ENCODE measurements at regions not wholly inside any gene's neighbourhood (a gene's known extent, or its start where the extent isn't known, plus 50 kb on each side); places are given as distances from the start of the nearest gene placed in this dataset.

- no peak for DNase-seq (ENCODE audit: low spot score)
- H3K9me3 ChIP-seq (ENCODE audit: control insufficient read depth in 4 of 4, low read length in 3 of 4) = no peaks in the 10 kb centered on the region
- TF ChIP-seq HNF4G (IDR thresholded peaks at IDR 0.05) = no peak
- no peak for TF ChIP-seq SP1 (IDR thresholded peaks at IDR 0.05)
- TF ChIP-seq MAX (IDR thresholded peaks at IDR 0.05) = no peak
- H3K4me3 ChIP-seq (ENCODE audit: low read depth in 1 of 3, low read length in 3 of 3) = no peak overlapping the region
- no peak overlapping the region for H3K9ac ChIP-seq (ENCODE audit: low read depth in 1 of 2, low read length in 2 of 2)
- H3K27ac ChIP-seq (ENCODE audit: low read depth in 1 of 2, low read length in 2 of 2) = no peak overlapping the region
- peaks cover 0 to 3% (median 0%) of the 10 kb centered on the region in 4 donors for H3K4me1 ChIP-seq (ENCODE audit: control insufficient read depth in 4 of 4, insufficient read depth in 4 of 4, low read length in 3 of 4)
- peaks cover 0 to 2% (median 0%) of the 10 kb centered on the region in 4 donors for H3K27me3 ChIP-seq (ENCODE audit: control insufficient read depth in 4 of 4, insufficient read depth in 4 of 4, low read length in 3 of 4)
- WGBS = 49% methylated on average over 1 of the region's 1 CpG
- no peaks in the 10 kb centered on the region for H3K36me3 ChIP-seq (ENCODE audit: control insufficient read depth in 4 of 4, insufficient read depth in 3 of 4, low read depth in 1 of 4, low read length in 3 of 4)
These were observed 175.5 kb downstream of the EPM2A start for GRCh38 chr6:145559836-145560235.

GRCh38 chr6:145561095-145562072 is 173.9 kb downstream of the EPM2A start:
- no peak overlapping the region for H3K27ac ChIP-seq (ENCODE audit: low read depth in 1 of 2, low read length in 2 of 2)
- H3K9ac ChIP-seq (ENCODE audit: low read depth in 1 of 2, low read length in 2 of 2) = no peak overlapping the region
- WGBS = 84% methylated on average over 7 of the region's 7 CpGs
- H3K9me3 ChIP-seq (ENCODE audit: control insufficient read depth in 4 of 4, low read length in 3 of 4) = no peaks in the 10 kb centered on the region
- TF ChIP-seq CTCF (IDR thresholded peaks at IDR 0.05; ENCODE audit: low read depth, low read length, missing input control) (no peak), RXRA (IDR thresholded peaks at IDR 0.05) (no peak), GABPA (IDR thresholded peaks at IDR 0.05 in 1 of 2, conservative IDR thresholded peaks at IDR 0.05 in 1 of 2) (no peak), REST (IDR thresholded peaks at IDR 0.05) (no peak), EGR1 (IDR thresholded peaks at IDR 0.05; ENCODE audit: low read depth in 2 of 2) (no peak), YY1 (IDR thresholded peaks at IDR 0.05) (no peak), SP1 (IDR thresholded peaks at IDR 0.05) (no peak), HNF4A (conservative IDR thresholded peaks at IDR 0.05) (no peak), NR2F2 (IDR thresholded peaks at IDR 0.05) (no peak), TAF1 (conservative IDR thresholded peaks at IDR 0.05) (no peak), HNF4G (IDR thresholded peaks at IDR 0.05) (no peak), FOXA2 (IDR thresholded peaks at IDR 0.05) (no peak), ATF3 (IDR thresholded peaks at IDR 0.05) (no peak), RAD21 (IDR thresholded peaks at IDR 0.05) (no peak), ZBTB33 (IDR thresholded peaks at IDR 0.05) (no peak)
- H3K36me3 ChIP-seq (ENCODE audit: control insufficient read depth in 4 of 4, insufficient read depth in 3 of 4, low read depth in 1 of 4, low read length in 3 of 4) = no peaks in the 10 kb centered on the region
- peaks cover 0 to 3% (median 0%) of the 10 kb centered on the region in 4 donors for H3K4me1 ChIP-seq (ENCODE audit: control insufficient read depth in 4 of 4, insufficient read depth in 4 of 4, low read length in 3 of 4)
- H3K4me3 ChIP-seq (ENCODE audit: low read depth in 1 of 3, low read length in 3 of 3) = no peak overlapping the region
- H3K27me3 ChIP-seq (ENCODE audit: control insufficient read depth in 4 of 4, insufficient read depth in 4 of 4, low read length in 3 of 4) = peaks cover 0 to 2% (median 0%) of the 10 kb centered on the region in 4 donors
- no peak for DNase-seq (ENCODE audit: low spot score)

Data from liver (tissue), 8 donors.